NCI-H510A treated with DMSO at 0.1 percent for 48 hours (cell line): ENCODE measurements at regions not wholly inside any gene's neighbourhood (a gene's known extent, or its start where the extent isn't known, plus 50 kb on each side); places are given as distances from the start of the nearest gene placed in this dataset.

Experiments
- DNase-seq: peaks from one replicate; lab custom pipeline; 2025; lab: John Stamatoyannopoulos, UW

- no peak for DNase-seq
These were observed 476.2 kb upstream of the COBL start for GRCh38 chr7:51792796-51793195.

- DNase-seq = peak; percentile 46
These were observed 472.9 kb upstream of the COBL start for GRCh38 chr7:51789489-51789888.

GRCh38 chr7:51786284-51786683 lies 469.7 kb upstream of the COBL start:
- DNase-seq = no peak

- DNase-seq = peak; percentile 41
These were observed 469.3 kb upstream of the COBL start for GRCh38 chr7:51785876-51786275.

- no peak for DNase-seq
These were observed 468.6 kb upstream of the COBL start for GRCh38 chr7:51785171-51785570.

GRCh38 chr7:51783241-51783640 lies 466.6 kb upstream of the COBL start:
- DNase-seq = no peak

GRCh38 chr7:51778121-51778520 lies 461.5 kb upstream of the COBL start:
- DNase-seq = no peak

GRCh38 chr7:51774178-51774577 lies 457.6 kb upstream of the COBL start:
- DNase-seq = no peak

GRCh38 chr7:51772190-51772589 lies 455.6 kb upstream of the COBL start:
- DNase-seq = no peak

- no peak for DNase-seq
These were observed 448.4 kb upstream of the COBL start for GRCh38 chr7:51764976-51765375.

- DNase-seq = no peak
These were observed 443.4 kb upstream of the COBL start for GRCh38 chr7:51759985-51760384.

- no peak for DNase-seq
These were observed 441.4 kb upstream of the COBL start for GRCh38 chr7:51757960-51758359.

- DNase-seq = peak; percentile 20
These were observed 416.3 kb upstream of the COBL start for GRCh38 chr7:51732951-51733350.

- no peak for DNase-seq
These were observed 415.5 kb upstream of the COBL start for GRCh38 chr7:51732116-51732515.

- no peak for DNase-seq
These were observed 414.5 kb upstream of the COBL start for GRCh38 chr7:51731075-51731474.

GRCh38 chr7:51727441-51727840 lies 410.8 kb upstream of the COBL start:
- DNase-seq = no peak

- DNase-seq = no peak
These were observed 390.2 kb upstream of the COBL start for GRCh38 chr7:51706851-51707250.

- DNase-seq = no peak
These were observed 389.1 kb upstream of the COBL start for GRCh38 chr7:51705701-51706100.

GRCh38 chr7:51702673-51703072 lies 386.1 kb upstream of the COBL start:
- no peak for DNase-seq

GRCh38 chr7:51701935-51702334 lies 385.3 kb upstream of the COBL start:
- no peak for DNase-seq

GRCh38 chr7:51700593-51701215 lies 384.1 kb upstream of the COBL start:
- DNase-seq = no peak

GRCh38 chr7:51693258-51693657 lies 376.6 kb upstream of the COBL start:
- DNase-seq = no peak

- DNase-seq = no peak
These were observed 372.9 kb upstream of the COBL start for GRCh38 chr7:51689547-51689946.

GRCh38 chr7:51685794-51686193 lies 369.2 kb upstream of the COBL start:
- DNase-seq = no peak
